Right forelimb (tissue), 1 donor: ENCODE measurements at regions not wholly inside any gene's neighbourhood (a gene's known extent, or its start where the extent isn't known, plus 50 kb on each side); places are given as distances from the start of the nearest gene placed in this dataset.

Source experiments
- DNase-seq: peaks from one replicate; pipeline ENCODE4 v3.0.0-alpha.2; 2018

GRCh38 chr4:108520807-108521206, 99.6 kb upstream of the RPL34 start:
- no peak for DNase-seq

GRCh38 chr4:108519911-108520601, 100.3 kb upstream of the RPL34 start:
- DNase-seq = no peak

- no peak for DNase-seq
These were observed 101.1 kb upstream of the RPL34 start for GRCh38 chr4:108519208-108519833.

GRCh38 chr4:108512615-108513505, 107.5 kb upstream of the RPL34 start:
- peak; percentile 70 for DNase-seq

- no peak for DNase-seq
These were observed 108.8 kb upstream of the RPL34 start for GRCh38 chr4:108511618-108512017.

- DNase-seq = no peak
These were observed 118.0 kb upstream of the RPL34 start for GRCh38 chr4:108502356-108502755.

GRCh38 chr4:108498925-108499324, 121.5 kb upstream of the RPL34 start:
- DNase-seq = no peak

- no peak for DNase-seq
These were observed 126.8 kb upstream of the RPL34 start for GRCh38 chr4:108493596-108493931.

- DNase-seq = no peak
These were observed 127.4 kb upstream of the RPL34 start for GRCh38 chr4:108492816-108493595.

- no peak for DNase-seq
These were observed 131.5 kb upstream of the RPL34 start for GRCh38 chr4:108488865-108489264.

- DNase-seq = no peak
These were observed 134.3 kb upstream of the RPL34 start for GRCh38 chr4:108486046-108486445.

GRCh38 chr4:108484187-108484586, 136.2 kb upstream of the RPL34 start:
- DNase-seq = no peak

- DNase-seq = no peak
These were observed 136.7 kb upstream of the RPL34 start for GRCh38 chr4:108483650-108484049.

GRCh38 chr4:108483079-108483478, 137.3 kb upstream of the RPL34 start:
- no peak for DNase-seq

GRCh38 chr4:108480881-108481280, 139.5 kb upstream of the RPL34 start:
- DNase-seq = no peak

GRCh38 chr4:108477527-108478108, 142.8 kb upstream of the RPL34 start:
- no peak for DNase-seq

- no peak for DNase-seq
These were observed 147.1 kb upstream of the RPL34 start for GRCh38 chr4:108473163-108473720.

GRCh38 chr4:108466936-108467902, 153.2 kb upstream of the RPL34 start:
- no peak for DNase-seq

- DNase-seq = no peak
These were observed 154.4 kb upstream of the RPL34 start for GRCh38 chr4:108465886-108466500.

- no peak for DNase-seq
These were observed 161.7 kb upstream of the RPL34 start for GRCh38 chr4:108458681-108459080.

GRCh38 chr4:108454227-108454626, 166.1 kb upstream of the RPL34 start:
- no peak for DNase-seq
